IMR-90 (cell line): ENCODE measurements at regions not wholly inside any gene's neighbourhood (a gene's known extent, or its start where the extent isn't known, plus 50 kb on each side); places are given as distances from the start of the nearest gene placed in this dataset.

Source experiments
- CEBPB ChIP-seq: IDR thresholded peaks from 2 replicates; pipeline ENCODE4 v1.6.1; 2012; ENCODE audit warnings: low read depth, low read length, improper control_type of control experiment
- POLR2A ChIP-seq: IDR thresholded peaks from 2 replicates; pipeline ENCODE4 v1.6.1; 2012; ENCODE audit warnings: mild to moderate bottlenecking, low read depth, low read length
- TF ChIP-seq, protein P1 (sequence below): conservative IDR thresholded peaks from 2 replicates; pipeline ENCODE4 v1.5.1; 2012; ENCODE audit warnings: mild to moderate bottlenecking, low read depth, low read length, improper control_type of control experiment

- TF ChIP-seq POLR2A (no peak), CEBPB (no peak)
- TF ChIP-seq, protein P1, sequence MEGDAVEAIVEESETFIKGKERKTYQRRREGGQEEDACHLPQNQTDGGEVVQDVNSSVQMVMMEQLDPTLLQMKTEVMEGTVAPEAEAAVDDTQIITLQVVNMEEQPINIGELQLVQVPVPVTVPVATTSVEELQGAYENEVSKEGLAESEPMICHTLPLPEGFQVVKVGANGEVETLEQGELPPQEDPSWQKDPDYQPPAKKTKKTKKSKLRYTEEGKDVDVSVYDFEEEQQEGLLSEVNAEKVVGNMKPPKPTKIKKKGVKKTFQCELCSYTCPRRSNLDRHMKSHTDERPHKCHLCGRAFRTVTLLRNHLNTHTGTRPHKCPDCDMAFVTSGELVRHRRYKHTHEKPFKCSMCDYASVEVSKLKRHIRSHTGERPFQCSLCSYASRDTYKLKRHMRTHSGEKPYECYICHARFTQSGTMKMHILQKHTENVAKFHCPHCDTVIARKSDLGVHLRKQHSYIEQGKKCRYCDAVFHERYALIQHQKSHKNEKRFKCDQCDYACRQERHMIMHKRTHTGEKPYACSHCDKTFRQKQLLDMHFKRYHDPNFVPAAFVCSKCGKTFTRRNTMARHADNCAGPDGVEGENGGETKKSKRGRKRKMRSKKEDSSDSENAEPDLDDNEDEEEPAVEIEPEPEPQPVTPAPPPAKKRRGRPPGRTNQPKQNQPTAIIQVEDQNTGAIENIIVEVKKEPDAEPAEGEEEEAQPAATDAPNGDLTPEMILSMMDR, result no peak
These were observed 167.1 kb upstream of the SPHKAP start for GRCh38 chr2:228348516-228349064.
